Left renal pelvis (tissue), 4 donors: ENCODE measurements at regions not wholly inside any gene's neighbourhood (a gene's known extent, or its start where the extent isn't known, plus 50 kb on each side); places are given as distances from the start of the nearest gene placed in this dataset.

Experiments
- DNase-seq, 4 donors: peaks; one replicate each; pipeline ENCODE4 v3.0.0-alpha.2; 2013; ENCODE audit warnings: low read depth in 4 of 4, low spot score in 3 of 4

DNA sequence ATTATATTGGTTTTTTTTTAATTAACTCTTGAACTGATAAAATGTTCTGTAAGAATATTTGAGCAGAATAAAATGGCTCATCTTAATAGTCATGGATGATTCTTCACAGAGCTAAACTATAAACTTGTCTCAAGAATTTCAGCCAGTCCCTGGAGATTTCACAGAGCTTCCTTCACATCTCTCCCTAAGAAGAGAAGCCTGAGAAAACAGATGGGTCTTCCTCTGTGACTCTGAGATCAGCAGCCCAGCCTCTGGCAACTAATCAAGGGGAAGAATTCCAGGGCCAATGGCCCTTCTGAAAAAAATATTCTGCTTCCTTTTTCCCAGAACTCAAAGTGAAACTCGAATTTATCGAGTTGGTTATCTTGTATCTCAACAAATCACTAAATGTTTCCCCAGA, 122.2 kb upstream of the ITGA1 start:
- DNase-seq: no peak

DNA sequence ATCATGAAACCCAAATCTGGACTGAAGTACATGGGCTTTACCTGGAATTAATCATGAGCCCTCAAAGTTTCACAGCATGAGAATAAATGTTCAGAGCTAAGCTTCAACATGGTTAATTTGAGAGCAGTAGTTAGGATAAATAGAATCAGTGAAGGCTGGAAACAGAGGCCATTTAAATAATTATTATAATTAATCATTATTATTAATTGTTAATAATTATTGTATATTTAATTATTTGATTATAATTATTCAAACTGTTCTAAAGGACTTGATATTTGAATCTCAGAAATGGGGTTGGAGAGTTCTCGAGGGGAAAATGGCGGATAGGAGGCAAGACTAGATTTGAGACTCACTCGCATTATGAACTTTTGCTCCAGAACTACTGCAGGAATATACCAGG, 119.6 kb upstream of the ITGA1 start:
- DNase-seq: no peak

DNA sequence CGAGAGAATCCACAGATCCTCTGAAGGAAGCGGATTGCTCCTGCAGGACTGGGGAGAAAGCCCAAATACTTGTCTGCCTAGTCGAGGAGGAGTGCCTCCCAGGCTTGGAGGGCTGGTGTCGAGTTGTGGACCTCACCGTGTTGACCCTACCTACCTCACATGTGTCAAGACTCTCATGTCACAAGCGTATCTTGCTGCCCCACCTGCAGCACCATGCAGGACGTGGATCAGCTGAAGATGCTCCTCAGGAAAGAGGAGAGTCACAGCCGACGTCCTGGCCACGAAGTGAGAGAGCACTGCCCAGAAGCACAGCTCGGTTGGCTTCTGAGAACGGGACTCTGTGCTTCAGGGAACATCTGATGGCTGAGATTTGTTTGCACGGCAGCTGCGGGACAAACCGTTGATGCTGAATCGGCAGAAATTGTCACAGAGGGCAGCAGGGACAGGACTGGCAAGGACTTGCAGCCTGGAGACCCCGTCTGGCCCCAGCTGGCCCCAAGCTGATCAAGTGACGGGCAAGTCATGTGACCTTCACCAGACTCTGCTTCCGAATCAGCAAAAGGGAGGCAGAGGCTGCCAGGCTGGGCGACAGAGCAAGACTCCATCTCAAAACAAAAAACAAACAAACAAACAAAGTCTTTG, 119.1 kb upstream of the ITGA1 start:
- DNase-seq: no peak

DNA sequence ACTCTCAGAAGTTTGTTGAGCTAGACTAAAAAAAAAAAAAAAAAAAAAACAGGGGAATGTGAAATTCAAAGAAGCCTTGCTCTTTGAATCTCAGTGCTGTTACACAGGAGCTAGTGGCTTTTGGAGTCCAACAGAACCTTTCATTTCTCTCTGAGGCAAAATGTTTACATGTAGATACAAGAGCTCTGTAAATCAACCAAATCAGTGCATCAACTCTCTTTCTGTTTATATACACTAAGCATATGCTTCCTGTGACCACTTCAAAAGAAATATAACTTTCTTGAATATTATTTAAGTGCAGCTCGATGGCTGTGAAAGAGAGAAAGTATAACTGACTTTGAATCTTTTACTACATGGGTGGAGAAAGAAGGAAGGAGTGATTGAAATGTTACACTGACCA, 115.3 kb upstream of the ITGA1 start:
- no peak for DNase-seq

DNA sequence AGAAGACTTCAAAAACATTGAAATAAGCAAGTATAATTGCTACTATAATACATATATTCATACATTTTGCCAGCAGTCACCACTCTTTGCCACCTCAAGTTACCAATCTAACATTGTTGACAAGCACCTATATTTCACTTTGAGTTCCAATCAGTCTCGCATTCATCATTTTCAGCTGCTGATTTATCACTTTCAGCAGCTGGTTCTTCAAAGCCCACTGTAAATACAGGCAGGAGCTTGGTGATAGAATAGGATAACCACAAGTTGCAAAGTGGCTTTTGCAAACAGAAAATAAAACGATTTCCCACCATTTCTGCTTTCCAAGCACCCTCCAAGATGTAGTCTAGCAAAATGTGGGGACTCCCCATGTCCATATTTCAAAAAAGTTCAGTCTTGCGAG, 114.2 kb upstream of the ITGA1 start:
- DNase-seq: no peak

DNA sequence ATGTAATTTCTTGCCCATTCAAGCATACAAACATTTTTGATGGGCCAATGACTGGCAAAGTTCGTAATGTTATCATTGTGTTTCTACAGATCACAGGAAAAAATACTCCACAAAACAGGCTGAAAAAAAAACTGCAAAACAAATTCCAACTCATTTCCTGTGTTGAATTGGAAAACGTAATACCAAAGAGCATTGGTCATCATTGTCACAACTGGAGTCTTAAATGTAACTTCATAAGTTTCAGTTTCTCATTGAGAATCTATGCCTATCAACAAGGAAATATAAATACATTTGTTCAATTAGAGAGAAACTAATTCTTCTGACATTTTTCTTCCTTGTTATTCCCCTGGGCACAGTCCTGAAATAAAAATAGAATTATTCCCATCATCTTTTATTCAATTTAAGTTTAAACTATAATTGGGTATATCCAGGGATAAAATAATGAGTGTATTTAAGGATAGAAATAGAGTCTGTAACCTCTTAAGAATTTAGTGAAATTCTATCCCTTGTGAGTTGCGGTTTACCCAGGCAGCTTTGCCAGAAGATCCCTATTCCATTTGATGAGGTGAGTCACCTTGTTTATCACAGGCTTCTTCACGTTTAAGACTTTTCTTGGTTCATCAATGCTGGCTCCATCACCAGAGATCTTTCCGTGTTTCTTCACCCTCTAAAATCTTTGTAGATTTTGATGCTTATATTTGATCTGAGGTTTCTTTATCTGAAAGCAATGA, 112.7 kb upstream of the ITGA1 start:
- DNase-seq: no peak

DNA sequence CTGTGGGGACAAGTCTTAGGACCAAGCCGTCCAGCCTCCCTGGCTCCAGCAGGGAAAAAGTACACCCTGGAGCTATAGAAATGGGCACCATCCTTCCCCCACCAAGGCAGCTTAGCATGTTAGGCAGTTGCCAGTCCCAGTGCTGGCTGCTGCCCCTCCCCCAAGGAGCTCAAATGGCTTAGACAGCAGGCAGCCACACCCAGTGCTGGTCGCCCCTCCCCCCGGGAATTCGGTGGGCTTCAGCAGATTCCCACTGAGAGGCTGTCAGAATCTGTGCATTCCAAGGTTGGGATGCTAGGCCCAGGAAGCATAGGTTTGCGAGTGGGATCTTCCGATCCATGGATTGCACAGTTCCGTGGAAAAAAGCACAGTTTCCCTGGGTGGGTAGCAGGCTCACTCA, 105.2 kb upstream of the ITGA1 start:
- DNase-seq: no peak

DNA sequence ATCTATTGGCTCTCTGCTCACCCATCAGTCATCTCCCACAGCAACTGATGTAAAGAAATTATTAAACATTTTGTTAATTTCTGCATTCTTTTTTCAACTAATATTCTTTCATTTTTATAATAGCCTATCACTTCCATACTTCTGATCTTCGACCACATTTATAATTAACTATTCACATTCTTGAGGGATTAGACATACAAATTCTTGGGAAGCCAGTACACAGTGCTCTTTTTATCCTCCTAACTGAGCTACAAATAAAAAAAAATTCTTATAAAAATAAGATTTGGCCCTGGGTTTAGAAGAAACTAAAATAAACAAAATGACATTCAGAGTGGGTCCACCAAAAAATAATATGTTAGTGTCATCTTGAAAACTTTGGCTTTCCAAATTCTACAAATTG, 103.7 kb upstream of the ITGA1 start:
- DNase-seq: no peak

DNA sequence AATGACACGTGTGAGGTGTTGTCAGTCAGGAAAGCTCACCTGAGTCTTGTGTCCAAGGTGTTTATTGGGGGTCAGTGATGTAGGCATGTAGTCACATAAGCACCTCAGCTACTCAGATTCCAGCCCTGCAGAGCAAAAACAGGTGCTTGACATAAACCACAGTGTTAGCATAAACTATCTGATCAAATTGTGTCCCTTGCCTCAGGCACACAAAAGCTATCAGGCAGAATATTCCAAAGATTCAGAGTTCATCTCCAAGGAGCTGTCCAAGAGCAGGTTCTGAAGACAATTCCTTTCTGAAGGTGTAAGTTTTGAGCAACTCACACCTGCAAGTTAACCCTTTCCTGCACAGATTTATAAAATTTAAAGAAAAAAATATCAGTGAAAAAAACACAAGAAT, 102.2 kb upstream of the ITGA1 start:
- DNase-seq: no peak

DNA sequence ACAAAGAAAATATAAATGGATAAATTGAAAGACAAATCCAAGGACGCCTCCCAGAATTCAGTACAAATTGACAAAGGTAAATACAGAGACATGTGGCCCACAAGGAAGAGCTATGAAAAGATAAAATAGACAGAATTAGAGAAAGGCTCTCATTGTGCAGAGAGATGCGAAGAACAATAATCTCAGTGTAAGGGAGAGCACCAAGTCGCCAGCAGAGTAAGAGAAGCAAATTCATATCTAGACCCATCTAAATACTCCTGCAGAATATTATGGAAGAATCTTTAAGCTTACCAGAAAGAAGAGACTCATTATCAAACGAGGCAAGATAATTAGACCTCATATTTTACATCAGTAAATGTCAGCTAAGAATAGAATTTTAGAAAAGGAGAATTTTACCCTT, 101.7 kb upstream of the ITGA1 start:
- DNase-seq: no peak

DNA sequence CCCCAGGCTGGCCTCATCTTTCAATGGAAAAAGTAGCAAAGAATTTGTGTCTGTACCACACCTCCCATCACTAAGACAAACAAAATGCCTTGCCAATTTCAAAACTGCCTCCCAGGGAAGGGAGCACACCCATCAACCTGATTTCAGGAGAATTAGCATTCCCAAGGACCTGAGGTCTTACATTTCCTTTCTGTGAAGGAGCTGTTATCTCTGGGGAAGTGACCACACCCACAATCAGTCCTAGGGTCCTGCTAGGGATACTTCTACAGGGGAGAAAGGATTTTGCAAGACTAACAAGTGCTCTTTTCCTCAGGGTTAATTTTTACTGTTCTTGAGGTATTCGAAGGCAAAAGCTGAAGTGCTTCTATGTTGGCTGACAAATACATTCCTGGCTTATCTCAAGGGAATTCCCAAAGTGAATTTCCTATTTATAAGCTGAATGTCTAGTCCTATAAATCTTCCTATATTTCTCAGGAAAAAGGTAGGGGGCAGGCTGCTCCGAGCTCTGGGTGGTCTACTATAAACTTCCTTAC, 97.4 kb upstream of the ITGA1 start:
- DNase-seq: no peak

DNA sequence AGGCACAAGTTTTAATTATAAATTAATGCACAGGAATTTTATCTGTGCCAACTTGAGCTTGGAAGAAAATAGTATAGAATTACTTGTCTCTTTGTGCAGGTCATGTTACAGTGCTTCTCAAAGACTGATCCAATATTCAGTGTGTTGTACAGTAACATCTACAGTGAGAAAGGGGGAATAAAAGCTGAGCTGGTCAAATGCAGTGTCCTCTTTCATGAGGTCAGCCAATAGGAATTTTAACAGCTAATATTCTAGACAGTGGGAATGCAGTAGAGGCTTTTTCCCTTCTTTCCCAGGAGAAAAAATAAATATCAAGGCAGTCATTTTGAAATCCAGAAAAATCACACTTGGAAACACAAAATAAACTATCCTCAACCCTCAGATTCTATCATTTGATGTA, 95.7 kb upstream of the ITGA1 start:
- no peak for DNase-seq

DNA sequence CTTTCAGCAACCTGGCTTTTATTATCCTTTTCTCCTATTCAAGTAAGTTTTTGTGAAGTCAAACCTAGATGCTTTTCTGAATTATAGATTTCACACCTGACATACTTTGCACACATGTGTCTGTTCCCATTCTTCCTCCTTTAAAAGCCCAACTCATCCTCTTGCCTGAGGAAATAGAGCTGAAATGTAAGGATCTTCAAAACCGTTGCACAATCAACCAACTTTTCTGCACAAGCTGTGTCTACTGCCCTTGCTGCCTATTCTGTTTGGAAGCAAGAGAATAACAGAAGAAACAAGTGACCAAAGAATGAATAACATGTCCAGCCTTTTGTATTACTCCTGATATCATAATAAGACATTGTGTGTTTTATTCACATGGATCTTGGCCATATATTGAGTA, 95.1 kb upstream of the ITGA1 start:
- DNase-seq: no peak

DNA sequence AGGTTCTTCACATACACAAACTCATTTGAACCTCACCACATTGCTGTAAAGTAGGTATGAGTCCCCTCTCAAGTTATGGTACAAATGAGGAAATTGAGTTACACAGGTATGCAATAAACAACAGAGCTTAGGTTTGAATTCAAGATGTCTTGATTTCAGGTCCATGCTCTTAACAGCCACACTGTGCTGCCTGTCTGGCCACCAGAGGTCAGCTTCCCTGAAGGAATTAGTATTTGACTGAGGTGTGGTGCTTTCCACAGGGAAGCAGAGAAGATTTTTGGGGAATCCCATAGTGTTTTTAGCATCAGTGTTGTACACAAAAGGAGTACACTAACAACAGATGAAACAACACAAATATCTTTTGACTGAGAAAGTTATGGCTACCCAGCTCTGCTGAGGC, 94.4 kb upstream of the ITGA1 start:
- no peak for DNase-seq

DNA sequence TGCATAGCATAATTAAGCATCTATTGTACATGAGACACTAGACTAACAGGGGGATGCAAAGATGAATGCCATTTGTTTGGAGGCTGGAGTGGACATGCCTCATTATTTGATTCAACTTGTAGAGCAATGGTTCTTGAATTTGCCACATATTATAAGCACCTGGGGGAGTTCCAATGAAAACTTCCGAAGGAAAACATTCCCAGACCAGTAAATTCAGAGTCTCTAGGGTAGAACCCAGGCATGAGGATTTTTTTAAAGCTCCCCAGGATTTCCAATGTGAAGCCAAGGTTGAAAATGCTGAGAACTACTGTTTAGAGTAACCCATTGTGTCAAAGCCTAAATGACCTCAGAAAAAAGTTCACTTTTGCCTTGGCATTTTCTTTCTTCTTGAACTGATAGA, 93.9 kb upstream of the ITGA1 start:
- no peak for DNase-seq

DNA sequence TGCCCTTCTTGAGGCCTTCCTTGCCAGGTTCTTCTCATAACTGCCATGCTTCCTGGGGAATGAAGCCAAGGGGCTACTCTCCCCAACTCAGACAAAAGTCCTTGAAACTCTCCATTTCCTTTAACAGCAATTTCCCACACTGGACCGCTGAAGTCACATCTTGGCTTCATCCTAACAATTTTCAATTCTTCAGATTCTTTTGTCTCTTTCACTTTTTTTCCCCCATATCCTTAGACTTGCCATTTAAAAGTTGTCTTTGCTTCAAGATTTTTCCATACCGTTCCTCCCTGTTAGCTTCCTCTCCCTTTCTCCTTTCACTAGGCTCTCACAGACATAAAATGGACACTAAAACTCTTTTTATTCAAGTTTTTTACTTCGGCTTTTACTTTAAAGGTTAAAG, 93.1 kb upstream of the ITGA1 start:
- no peak for DNase-seq

DNA sequence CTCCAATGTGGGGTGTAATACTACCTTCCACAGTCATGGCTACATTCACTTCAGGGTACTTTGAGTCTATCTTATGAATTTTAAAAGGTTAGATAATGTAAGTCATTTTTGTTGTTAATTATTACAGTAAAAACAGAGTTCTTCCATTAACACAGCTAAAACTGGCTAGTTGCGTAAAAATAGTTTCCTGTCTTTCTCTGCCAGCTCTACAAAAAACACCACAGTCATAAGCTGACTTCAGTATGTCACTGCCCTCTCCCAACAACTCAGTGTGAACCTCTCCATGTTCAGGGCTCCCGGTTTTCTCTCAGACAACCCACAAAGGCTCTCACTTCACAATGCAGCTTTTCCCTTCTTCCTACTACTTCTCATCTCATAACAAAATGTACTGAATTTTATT, 84.8 kb upstream of the ITGA1 start:
- DNase-seq: no peak

DNA sequence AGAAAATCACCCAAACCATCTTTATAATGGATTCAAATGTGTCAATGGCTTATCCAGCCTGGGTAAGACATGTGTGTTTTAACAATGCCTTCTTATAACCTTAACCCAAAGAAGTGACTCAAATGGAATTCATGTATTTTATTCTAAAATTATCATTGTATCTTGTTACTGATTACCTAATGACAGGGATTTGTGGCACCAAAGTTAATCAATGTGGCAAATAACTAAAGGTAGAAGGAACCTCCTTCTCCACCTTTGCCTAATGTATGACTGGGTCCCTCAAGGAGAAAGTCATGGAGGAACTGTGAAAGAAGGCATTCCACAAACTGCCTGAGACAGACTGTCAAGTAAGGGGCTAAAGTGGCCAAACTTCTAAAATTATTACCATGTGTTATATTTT, 84.4 kb upstream of the ITGA1 start:
- no peak for DNase-seq

DNA sequence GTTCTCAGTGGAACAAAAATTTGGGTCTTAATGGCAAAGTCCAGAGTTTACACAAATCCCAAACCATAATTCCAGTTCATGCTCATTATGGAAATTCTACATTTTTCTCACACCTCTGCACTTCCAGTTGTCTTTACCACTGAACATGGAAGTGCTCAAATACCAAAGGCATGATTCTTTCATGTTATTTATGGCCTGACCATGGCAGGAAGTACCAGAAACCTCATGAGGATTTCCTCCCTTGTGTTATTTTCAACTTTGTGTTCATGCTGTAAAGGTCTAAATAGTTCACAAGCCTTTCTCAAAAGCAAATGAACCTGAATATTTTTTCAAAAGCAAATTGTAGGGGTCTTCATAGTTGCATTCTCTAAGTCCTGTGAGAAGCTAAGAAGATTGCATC, 82.0 kb upstream of the ITGA1 start:
- DNase-seq: no peak

DNA sequence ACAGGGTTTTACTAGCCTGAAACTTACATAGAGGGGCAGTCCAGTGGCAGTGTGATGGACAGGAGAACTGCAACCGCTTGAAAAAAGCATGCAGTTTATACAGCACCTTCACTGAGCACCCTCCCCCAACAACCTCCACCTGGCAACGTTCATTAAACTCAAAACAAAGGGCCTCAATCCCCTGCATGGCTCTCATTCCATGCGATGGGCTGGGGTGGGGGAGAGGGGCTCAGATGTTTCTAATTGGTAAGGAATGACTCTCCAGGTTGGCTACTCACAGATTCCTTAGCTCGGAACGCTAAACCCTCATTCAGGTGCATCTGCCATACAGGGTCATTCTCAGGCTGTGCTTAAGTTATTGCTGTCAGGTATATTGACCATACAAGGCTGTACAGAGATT, 80.9 kb upstream of the ITGA1 start:
- DNase-seq: no peak

DNA sequence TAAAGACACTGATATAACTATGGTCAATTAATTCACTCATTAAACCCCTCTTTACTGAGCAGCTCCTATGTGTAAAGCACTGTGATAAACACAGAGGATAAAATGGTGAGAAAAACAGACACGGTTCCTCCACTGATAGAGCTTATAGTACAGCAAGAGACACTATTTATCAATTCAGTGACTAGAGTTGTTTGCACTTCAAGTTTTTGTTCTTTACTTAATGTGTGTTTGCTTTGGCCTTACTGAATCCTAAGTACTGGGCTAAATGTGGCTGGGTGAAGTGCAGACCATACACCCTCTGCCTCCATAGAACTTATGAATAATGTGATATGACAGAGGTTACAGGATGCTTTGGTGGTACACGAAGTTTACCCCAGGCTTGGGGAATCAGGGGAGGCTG, 80.1 kb upstream of the ITGA1 start:
- no peak for DNase-seq

DNA sequence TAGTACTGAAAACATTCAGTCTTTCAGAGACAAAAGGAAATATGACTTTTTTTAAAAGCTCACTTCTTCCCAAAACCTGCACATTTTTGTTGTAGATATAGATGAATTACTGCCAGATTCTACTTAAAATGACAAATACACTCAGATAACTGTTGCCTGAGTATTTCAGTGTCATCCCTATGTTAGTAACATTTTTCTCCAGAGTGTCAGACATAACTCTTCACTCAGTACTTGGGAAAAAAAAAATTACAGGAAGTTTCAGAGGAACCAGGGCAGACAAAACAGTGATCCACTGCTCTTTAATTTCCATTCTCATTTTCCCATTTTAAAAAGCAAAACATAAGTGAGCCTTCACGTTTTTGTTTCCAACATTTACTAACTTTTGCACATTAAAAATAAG, 79.3 kb upstream of the ITGA1 start:
- DNase-seq: no peak
